Esophagus squamous epithelium (tissue), 4 donors: ENCODE measurements at regions not wholly inside any gene's neighbourhood (a gene's known extent, or its start where the extent isn't known, plus 50 kb on each side); places are given as distances from the start of the nearest gene placed in this dataset.

Experiments used
- CTCF ChIP-seq, 6 experiments: fragments of 450-650 bp in 4 of 6; fragments of 200-600 bp in 2 of 6; sonication (generic) in 2 of 6; IDR thresholded peaks; one replicate each; pipeline ENCODE4 v1.5.1; 2016 to 2019; ENCODE audit warnings: antibody characterized with exemption in 6 of 6, mild to moderate bottlenecking in 4 of 6, moderate library complexity in 4 of 6
- POLR2A ChIP-seq, 4 donors: fragments of 450-650 bp; IDR thresholded peaks; one replicate each; pipeline ENCODE4 v1.6.1; 2017; ENCODE audit warnings: antibody characterized with exemption in 4 of 4, mild to moderate bottlenecking in 4 of 4, moderate library complexity in 3 of 4

DNA sequence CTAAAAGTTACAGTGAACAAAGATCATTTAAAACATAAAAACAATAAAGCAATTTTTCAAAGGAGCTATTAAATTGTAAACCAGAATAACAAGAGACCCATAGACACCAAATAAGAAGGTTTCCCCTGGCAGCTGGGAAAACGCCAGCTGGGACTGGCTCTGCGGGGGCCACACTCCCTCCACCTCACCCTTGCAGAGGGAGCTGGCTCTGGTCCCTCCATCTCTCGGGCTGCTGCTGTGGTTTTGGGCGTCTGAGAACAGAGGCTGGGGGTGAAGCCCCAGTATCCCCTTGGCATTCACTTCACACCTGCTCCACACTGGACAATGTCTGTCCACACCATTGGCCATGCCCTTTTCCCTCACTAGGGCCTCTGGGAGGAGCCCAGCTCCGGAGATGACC is 62.1 kb upstream of the OTOS start:
- TF ChIP-seq CTCF (IDR thresholded peaks at IDR 0.05) (no peak), POLR2A (IDR thresholded peaks at IDR 0.05) (no peak)
